ENCODE measurements at regions not wholly inside any gene's neighbourhood (a gene's known extent, or its start where the extent isn't known, plus 50 kb on each side); places are given as distances from the start of the nearest gene placed in this dataset.

- TF ChIP-seq RAD21 (IDR thresholded peaks at IDR 0.05): no peak
- TF ChIP-seq CTCF (IDR thresholded peaks at IDR 0.05; ENCODE audit: low read depth, low read length, missing input control): no peak
- TF ChIP-seq REST (IDR thresholded peaks at IDR 0.05): no peak
- no peak for TF ChIP-seq TAF1 (conservative IDR thresholded peaks at IDR 0.05)
Observed at GRCh38 chrX:39464253-39464652, 633.5 kb downstream of the BCOR start.
